Anterior cingulate cortex (tissue), 58 donors: ENCODE measurements at regions not wholly inside any gene's neighbourhood (a gene's known extent, or its start where the extent isn't known, plus 50 kb on each side); places are given as distances from the start of the nearest gene placed in this dataset.

Experiments used
- DNase-seq, 58 donors: peaks; one replicate each; lab custom pipeline; 2025; lab: John Stamatoyannopoulos, UW

GRCh38 chr2:21656330-21657075, 532.7 kb downstream of the TDRD15 start:
- no peak for DNase-seq

DNA sequence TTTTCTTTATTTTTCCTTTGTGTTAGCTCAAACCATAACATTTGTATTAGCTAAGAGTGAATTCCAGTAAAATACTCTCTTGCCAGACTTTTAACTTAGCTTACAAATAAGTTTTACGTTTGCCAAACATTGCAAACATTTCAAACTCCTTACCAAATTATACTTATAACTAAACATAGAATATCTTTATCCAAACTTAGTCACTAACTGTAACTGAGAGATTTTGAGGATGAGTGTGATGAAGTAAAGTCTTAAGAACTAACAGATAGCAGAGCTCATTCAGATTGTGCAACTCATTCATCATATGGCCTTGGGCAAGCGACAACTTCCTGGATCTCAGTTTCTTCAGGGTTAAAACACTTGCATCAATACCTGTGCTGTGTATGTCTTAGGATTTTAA, 533.7 kb downstream of the TDRD15 start:
- DNase-seq, result no peak

DNA sequence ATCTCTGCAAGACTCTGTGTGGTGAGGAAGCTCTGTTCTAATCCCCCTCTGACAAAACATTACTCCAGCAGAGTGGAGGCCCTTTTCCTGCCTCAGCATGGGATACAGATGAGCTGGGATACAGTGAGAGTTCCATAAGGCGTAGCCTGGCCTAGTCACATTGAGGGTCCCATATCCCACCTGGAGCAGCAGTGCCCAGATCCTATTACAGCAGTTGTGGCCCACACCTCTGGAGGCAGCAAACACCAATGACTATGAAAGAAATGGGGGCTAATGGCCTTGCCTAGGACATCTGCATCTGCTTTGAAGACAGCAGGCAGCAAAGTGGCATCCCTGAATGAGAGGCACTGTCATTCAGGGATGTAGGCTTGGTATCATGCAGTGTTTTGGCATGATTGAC, 534.5 kb downstream of the TDRD15 start:
- no peak for DNase-seq

- DNase-seq, result no peak
Measured at GRCh38 chr2:21658907-21659477, 535.2 kb downstream of the TDRD15 start.

- DNase-seq, result no peak
Measured at GRCh38 chr2:21664083-21664482, 540.3 kb downstream of the TDRD15 start.

DNA sequence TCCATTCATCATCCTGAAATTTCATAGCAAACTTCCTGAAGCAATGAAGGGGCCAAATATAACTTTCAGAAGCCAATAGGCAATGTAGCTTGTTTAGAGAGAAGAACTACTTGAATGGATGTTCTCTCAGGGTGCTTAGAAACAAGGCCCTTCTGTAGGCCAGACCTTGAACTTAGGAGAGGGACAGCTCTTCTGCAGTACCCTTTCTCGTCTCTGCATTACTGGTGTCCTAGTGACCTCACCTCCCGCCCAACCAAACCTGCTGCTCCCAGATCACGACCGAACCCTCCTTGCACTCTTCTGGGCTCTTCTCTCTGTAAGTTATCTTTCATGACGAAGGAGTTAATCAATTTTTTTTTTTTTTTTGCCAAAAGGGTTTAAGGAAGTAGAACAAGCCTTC, 543.9 kb downstream of the TDRD15 start:
- DNase-seq, result no peak

DNA sequence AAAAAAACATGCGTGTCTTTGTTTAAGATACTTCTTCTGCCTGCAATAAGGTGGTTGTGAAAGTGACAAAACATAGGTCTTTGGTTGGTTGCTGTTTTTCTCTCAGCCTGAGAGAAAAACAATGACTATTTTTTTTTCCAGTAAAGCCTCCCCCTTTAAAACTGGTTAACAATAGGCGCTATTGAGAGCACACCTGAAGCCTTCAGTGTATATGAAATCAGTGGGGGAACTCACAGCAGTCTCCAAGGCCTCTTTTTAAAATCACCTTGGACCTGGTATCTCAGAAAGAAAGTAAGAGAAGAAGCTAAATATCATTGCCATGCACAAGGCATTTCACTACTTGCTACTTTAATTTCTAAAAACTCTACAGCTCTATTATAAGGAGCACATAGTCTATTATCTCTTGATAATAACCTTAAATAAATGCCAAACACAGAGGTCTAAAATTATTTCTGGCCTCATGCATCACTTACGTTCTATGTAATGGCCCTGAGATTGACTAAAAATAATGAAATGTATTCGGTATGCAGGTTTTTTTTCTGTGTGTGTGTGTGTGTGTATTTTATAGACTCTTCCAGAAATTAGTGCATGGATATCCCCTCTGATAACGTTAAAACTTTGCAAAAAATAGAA, 544.4 kb downstream of the TDRD15 start:
- DNase-seq, result no peak

- DNase-seq, result no peak
Measured at GRCh38 chr2:21676041-21676440, 552.3 kb downstream of the TDRD15 start.

- no peak for DNase-seq
Measured at GRCh38 chr2:21676676-21677075, 552.9 kb downstream of the TDRD15 start.

- DNase-seq, result no peak
Measured at GRCh38 chr2:21683838-21684237, 560.1 kb downstream of the TDRD15 start.

- no peak for DNase-seq
Measured at GRCh38 chr2:21687589-21687988, 563.8 kb downstream of the TDRD15 start.

DNA sequence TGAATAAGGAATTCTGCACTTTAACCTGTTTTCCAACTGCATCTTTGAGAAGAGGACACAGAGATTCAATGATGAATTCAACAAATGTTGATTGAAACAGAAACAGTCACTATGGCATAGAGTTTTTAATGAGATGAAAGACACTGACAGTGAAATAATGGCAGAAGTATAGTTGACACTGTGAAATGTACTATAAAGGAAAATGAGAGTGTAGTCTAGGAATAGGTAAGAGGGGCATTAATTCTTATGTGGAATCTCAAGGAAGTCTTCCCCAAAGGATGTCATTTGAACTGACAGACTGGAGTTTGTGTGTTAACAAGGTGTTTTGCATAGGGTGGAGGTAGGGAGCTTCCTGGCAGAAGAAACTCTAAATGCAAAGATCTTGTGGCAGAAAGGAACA, 566.2 kb downstream of the TDRD15 start:
- DNase-seq, result no peak

GRCh38 chr2:21693081-21693480, 569.3 kb downstream of the TDRD15 start:
- no peak for DNase-seq

DNA sequence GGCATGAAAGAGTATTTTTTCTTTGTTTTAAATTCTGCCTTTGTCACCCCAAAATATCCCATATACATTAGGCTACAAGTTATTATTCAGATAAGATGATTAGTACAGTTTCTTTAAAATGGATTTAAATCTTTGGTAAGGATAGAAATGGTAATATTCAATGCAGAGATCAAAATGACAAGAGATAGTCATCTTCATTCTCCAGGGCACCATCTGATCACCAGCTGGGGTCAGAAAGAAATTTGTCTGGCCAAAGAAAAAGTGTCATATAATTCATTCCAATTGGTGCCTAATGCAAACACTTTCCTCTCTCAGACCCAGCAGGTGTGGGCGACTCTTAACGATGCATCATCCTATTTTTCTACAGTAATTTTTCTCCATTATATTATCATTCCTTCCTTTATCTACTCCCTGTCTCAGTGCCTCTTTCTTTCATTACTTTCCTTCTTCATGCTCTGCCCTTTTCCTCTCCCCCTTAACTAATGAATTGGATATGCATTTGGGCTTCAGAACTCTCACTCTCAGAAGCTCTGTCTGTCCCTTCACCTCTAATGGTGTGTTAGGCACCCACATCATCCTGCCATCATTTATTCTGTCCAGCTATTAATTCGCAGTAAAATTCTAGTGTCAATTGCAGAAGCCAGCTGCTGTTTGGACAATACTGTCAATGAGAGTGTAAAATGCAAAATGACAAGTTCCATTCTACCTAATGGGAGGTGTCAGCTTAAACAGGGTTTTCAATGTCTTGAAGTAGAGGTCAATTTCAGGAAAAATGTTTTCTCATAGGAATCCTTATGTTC, 570.5 kb downstream of the TDRD15 start:
- no peak for DNase-seq

GRCh38 chr2:21696900-21697299, 573.1 kb downstream of the TDRD15 start:
- no peak for DNase-seq

GRCh38 chr2:21700644-21701043, 576.9 kb downstream of the TDRD15 start:
- DNase-seq, result no peak

- no peak for DNase-seq
Measured at GRCh38 chr2:21710031-21710430, 586.3 kb downstream of the TDRD15 start.

- DNase-seq, result no peak
Measured at GRCh38 chr2:21710496-21710895, 586.7 kb downstream of the TDRD15 start.

DNA sequence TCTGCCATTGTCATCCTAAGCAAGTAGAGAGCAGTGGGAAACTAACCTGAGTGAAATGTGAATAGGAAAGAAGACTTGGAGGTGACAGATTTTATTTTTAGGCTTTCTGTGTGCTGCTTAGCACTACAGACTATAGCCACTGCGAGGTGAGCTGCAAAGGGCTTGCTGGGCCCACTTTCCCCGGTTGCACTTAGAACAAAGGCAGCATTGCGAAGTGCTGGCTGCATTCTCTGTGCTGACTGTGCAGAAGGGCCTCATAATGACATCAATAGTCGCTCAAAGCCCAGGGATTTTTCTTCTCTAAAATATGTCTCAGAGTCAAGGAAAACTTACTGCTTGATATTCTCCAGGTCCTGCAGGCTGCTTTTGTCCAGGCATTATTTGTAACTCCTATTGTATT, 592.1 kb downstream of the TDRD15 start:
- peak in 20 of 58 donors; percentile 0 to 29 (median 6) for DNase-seq

DNA sequence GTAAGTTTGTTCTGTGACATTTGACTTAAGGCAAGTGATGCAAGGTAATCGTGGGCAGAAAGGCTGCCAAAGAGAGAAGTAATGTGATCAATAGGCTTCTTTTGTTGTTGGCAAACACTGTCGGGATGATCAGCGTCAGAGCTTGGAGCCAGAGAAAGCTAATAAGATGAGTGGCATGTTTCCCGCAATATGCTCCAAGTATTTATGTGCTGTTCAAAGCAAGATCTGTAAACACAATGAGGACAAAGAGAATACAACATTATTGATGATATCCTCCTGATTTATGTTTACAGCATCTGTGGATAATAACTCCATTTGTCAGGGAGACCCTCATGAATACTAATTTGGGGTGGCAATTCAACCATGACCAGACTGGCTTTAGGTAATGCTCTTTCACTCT, 603.3 kb downstream of the TDRD15 start:
- DNase-seq, result no peak

DNA sequence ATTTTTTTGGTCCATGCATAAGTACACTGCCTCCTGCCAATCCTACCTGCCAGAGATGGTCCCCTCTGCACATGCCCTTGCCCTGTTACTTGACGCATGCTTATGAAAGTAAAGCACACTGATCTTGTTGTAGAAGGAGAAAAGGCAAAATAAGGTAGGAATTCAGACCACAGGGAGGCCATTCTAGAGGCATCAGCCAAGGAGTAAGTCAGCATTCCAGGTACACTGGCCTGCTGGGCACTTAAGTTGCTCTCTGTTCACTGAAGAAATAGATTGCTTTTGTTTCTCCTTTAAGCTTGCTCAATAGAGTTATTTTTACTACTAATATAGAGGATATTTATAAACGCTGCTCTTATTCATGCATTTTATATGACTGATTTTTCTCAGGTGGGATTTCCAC, 604.4 kb downstream of the TDRD15 start:
- no peak for DNase-seq
